CD4-positive, alpha-beta T cell treated with Interleukin-21 for 1 hour (primary cell): ENCODE measurements at regions not wholly inside any gene's neighbourhood (a gene's known extent, or its start where the extent isn't known, plus 50 kb on each side); places are given as distances from the start of the nearest gene placed in this dataset.
"Not testable (repeated sequence)": the region's sequence is repeated elsewhere in the genome, so short reads cannot be mapped to it uniquely, and the experiment has no call there.

ENCODE experiments used
- DNase-seq: peaks from one replicate; pipeline ENCODE4 v3.0.0-alpha.2; 2020

GRCh38 chr4:159748834-159749444, 646.1 kb downstream of the RAPGEF2 start:
- no peak for DNase-seq

- DNase-seq, result no peak
Measured at GRCh38 chr4:159757499-159757898, 654.6 kb downstream of the RAPGEF2 start.

DNA sequence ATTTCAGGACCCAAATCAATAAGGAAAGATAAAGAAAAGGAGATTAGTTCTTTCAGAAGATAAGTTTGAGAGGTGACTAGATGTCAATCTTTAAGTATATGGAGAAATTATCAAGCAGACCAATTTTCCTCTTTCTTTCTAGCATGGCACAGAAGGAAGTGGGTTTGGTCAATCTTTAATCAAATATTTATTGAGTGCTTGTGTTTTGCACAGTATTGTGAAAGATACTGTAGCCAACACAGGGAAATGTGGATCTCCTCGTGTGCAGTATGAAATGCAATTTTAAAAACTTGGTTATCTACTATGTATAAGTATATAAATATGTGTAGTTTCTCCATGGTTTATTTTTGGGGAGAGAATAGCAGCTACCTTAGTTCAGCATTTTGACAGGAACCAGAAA, 655.2 kb downstream of the RAPGEF2 start:
- DNase-seq, result no peak

- no peak for DNase-seq
Measured at GRCh38 chr4:159762672-159763071, 659.8 kb downstream of the RAPGEF2 start.

DNA sequence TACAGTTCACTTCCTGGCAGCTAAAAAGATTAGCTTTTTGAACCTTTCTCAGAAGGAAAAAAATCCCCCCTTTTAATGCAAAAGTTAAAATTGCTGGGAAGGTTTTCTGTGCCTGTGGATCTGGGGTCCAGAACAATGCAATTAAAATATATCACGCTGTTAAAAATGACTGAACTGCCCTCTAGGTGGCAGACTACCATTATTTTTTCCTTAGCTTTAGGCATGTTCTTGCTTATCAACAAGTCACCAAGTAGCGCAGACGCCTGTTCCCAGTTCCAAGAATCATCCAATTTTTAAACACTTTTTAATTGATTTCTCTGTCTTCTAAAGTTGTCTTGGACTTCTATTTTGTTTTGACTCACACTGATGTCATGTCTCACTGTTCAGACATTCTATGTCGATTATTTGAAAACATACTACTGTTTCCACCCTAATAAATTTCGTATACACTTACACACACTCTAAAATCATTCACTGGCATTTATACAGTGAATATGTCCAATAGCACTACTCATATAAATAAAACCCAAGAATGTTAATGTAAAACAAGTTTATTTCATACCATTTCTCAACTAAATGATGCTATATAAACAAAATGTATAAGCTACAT, 661.6 kb downstream of the RAPGEF2 start:
- no peak for DNase-seq

- DNase-seq, result no peak
Measured at GRCh38 chr4:159765382-159765781, 662.5 kb downstream of the RAPGEF2 start.

DNA sequence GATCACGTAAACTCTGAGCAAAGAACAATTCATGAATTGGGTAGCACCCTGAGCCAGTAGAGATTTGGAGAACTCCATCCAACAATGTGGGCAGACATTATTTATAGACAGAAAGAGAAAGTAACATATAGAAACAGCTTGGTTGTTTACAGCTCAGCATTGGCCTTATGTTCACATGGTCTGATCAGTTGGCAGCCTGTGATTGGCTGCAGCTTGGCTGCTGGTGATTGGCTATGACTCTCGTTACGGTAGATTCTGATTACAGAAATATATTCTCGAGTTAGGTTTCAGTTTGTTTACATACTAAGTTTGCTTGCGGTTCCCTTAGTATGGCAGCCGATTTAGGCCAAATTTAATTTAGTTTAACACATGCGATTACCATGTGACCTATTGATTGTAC, 663.4 kb downstream of the RAPGEF2 start:
- DNase-seq, result no peak

GRCh38 chr4:159767406-159767805, 664.5 kb downstream of the RAPGEF2 start:
- no peak for DNase-seq

GRCh38 chr4:159768016-159768415, 665.1 kb downstream of the RAPGEF2 start:
- DNase-seq, result no peak

DNA sequence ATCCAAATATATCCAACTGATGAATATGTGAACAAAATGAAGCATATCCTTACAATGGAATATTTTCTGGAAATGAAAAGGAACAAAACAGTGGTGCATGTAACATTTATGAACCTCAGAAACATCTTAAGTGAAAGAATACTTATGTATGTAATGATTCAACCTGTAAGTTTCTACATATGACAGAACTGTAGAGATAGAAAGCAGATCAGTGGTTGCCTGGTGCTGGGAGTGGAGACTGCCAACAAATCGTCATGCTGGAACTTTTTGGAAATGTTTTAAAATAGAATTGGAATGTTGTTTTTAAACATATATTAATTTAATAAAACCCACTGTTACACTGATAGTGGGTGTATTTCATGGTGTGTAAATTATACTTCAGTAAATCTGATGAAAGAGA, 667.5 kb downstream of the RAPGEF2 start:
- no peak for DNase-seq

- no peak for DNase-seq
Measured at GRCh38 chr4:159770969-159771368, 668.1 kb downstream of the RAPGEF2 start.

DNA sequence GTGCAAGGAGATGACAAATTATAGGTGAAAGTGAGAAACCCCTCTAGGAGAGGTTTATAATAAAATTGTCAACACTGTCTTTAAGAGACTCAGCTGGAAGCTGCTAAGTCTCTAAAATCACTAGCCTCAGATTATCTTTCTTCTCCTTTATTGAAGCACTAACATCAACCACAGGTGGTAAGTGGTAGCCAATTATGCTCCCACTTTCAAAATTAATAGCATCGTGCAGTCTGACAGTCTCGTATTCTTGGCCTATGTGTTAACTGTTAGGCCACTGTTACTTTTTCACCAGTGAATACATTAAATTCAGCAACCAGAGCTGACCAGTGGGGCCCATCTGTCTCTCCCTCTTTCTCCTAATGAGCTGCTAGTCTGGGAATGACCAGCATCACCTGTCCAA, 674.1 kb downstream of the RAPGEF2 start:
- DNase-seq, result no peak

DNA sequence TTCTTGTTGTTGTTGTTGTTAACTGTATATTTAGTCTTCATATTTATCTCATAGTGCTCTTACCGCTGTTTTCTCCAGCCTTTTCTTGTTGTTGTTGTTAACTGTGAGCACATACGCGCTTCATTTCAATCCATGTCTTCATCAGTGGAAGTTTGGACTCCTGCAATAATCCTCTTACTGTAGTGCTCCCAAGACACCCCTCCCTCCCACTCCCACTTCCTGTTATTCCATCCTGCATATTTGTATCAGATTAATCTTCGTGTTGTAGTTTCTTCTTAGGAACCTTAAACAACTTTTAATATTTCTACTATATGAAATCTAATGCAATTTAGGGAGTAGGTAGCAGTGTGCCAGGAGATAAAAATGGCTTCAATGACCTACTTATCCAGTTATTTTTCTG, 674.8 kb downstream of the RAPGEF2 start:
- no peak for DNase-seq

DNA sequence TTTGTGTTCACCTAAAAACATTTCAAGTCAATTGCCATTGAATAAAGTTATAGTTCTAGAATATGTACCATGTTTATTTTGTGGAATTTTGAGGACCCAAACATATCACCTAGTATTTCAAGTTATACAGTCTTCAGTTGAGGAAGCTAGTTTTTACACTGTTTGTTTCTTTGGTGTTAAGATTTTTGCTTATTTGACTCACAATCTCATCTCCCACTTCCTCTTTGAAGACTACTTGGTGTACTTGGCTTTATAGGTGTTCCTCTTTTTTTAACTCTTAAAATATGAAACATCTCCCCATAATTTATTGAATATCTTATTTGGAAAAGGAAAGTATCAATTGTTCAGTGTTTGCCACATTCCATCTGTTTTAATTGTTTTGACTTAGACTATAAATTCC, 675.4 kb downstream of the RAPGEF2 start:
- DNase-seq, result no peak

DNA sequence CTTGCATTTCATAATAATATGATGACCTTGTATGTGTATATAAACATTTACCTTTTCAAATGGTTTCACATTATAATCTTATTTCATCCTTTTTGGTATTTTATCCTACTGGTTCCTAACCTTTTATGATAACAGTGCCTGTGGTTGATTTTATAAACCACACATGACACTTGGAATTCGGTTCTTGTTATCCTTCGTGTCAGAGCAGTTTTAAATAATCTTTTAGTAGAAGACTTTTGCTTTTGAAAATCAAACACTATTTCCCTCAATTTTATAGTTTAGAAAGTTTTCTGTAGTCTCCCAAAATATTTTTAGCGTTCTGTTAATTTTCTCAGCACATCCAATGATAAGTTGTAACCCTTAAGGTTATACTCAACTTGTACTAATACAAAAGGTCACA, 676.8 kb downstream of the RAPGEF2 start:
- DNase-seq, result no peak

DNA sequence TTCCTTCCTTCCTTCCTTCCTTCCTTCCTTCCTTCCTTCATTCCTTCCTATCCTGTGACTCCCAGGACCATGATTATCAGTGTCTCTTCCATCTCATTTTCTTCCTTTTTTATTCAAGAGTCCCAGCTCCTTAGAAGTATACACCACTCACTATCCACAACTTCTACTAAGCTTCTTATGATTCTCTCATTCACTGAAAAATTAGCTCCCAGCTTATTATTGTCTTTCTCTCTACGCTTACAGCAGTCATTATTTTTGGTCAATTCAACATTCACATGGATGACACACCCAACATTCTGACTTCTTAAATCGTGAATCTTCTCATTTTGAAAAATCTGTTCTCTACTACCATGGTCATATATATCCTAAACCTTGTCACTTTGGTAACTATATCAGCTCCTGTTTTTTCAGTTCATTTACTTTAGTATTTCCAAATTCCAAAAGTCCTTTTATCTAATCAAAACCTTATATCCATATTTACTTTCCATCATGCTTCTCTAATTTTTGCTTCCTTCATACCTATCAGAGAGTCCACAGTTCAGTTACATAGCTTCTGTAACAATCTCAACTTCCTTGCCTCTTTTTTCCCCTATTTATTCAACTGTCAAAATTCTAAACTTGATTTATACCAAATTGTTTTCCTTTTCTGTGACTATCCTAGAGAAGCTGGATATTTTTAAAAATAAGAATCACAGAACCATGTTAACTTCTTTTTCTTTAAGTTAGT, 677.5 kb downstream of the RAPGEF2 start:
- no peak for DNase-seq

GRCh38 chr4:159787901-159788300, 685.0 kb downstream of the RAPGEF2 start:
- DNase-seq, result no peak

GRCh38 chr4:159791334-159791733, 688.5 kb downstream of the RAPGEF2 start:
- no peak for DNase-seq

DNA sequence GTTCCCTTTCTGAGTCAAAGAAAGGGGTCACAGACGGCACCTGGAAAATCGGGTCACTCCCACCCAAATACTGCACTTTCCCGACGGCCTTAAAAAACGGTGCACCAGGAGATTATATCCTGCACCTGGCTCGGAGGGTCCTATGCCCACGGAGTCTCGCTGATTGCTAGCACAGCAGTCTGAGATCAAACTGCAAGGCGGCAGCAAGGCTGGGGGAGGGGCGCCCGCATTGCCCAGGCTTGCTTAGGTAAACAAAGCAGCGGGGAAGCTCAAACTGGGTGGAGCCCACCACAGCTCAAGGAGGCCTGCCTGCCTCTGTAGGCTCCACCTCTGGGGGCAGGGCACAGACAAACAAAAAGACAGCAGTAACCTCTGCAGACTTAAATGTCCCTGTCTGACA, 701.7 kb downstream of the RAPGEF2 start:
- DNase-seq, result not testable (repeated sequence)

DNA sequence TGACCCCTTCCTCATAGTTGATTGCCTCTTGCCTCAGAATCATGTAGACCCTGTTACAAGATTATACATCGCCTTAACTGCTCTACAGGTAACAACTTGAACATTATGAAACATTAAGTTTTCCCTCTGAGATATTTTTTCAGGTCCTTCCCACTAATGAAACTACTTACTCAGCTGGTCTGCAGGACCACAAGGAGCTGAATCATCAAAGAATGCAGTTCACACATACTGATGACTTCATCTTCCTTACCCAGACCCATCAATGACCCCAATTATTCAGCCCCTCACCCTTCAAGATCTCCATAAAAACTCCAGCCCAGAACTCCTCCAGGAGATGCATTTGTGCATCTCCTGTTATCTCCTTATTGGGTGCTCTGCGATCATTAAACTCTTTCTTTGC, 720.9 kb downstream of the RAPGEF2 start:
- no peak for DNase-seq

DNA sequence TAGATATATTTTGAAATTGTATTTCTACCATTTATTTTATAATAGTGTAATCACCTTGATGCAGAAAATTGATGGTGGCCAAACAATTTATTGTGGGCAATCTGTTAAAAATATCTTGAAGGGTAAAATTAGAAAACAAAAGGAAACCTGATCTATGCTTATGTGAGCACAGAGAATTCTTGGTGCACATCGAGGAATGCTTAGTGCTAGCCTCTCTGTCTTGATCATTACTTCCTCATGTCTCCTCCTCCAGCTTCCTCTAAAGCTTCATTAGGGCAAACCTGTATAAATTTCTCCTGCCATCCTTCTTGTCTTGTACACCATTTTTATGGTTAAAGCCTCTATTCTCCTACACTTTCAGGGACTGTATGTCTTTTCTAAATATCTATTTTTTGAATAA, 725.8 kb downstream of the RAPGEF2 start:
- no peak for DNase-seq

- no peak for DNase-seq
Measured at GRCh38 chr4:159829184-159829583, 726.3 kb downstream of the RAPGEF2 start.

- no peak for DNase-seq
Measured at GRCh38 chr4:159837071-159837470, 734.2 kb downstream of the RAPGEF2 start.

DNA sequence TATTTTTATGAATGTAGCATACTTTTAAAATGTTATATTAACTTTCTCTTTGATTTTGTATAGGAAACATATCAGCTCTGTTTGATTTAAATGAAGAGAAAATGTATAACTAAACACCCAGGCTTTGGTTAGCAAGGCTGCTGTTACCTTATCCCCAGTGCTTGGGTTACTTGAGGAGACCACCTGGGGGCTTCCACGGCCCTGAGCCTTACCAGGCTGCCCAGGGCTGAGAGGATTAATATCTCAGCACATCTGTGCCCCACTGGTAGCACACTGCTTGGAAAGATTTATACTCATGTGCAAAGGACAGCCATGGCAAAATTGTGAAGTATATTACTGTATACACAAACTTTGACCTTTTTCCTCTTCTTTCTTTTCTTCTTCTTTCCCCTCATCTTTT, 752.9 kb downstream of the RAPGEF2 start:
- DNase-seq, result no peak

- DNase-seq, result no peak
Measured at GRCh38 chr4:159856451-159856850, 753.6 kb downstream of the RAPGEF2 start.
